NCI-H460 (cell line): ENCODE measurements at regions not wholly inside any gene's neighbourhood (a gene's known extent, or its start where the extent isn't known, plus 50 kb on each side); places are given as distances from the start of the nearest gene placed in this dataset.

Source experiments
- DNase-seq: peaks from one replicate; pipeline ENCODE4 v3.0.0-alpha.2; 2016; ENCODE audit warnings: low read depth; ENCODE audit errors: extremely low read depth

DNA sequence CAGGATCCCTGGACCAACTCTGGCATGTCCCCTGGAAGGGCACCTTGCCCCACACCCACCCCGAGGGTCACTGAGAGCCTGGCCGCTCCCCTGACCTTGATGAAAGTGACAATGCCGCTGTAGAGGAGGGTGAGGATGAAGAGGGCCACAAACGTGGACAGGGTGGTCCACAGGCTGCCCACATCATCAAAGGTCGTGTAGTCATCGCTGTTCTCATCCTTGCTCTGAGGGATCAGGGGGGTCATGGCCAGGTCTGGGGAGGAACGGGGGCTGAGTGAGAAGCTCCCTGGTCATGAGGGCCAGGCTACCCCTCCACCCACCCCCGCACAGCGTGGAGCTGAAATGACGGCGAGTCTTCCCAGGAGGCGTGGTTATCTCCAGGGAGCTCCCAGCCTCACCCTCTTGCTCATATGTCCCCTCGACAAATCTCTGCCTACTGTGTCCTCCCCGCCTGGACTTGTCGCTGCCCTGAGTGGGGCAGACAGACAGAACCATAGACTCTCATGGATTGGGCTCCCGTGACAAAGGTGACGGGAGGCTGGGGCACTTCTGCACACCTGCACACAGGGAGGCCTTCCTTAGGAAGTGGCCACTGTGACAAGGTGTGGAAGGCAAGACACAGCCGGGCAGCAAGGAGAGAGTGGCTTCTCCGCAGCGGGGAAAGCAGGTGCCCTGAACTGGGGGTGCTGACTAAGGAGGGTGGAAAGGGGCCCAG lies 311.1 kb downstream of the TMEM121 start:
- DNase-seq, result no peak

DNA sequence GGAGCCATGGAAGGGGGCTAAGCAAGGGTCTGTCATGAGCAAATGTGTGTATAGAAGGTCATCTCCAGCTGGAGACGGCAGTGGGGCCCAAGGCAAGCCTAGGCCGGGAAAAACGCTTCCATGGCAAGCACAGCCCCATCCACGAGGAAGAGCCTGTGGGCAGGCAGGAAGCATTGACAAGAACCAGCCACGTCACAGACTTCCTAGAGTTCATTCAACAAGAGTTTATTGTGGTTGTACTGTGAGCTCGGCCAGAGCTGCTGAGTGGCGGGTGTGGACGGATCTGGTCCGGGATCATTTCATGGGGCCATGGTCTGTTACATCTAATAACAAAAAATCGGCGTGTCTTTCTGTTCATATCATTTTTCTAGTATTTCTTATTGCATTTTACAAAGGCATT lies 311.7 kb downstream of the TMEM121 start:
- no peak for DNase-seq

DNA sequence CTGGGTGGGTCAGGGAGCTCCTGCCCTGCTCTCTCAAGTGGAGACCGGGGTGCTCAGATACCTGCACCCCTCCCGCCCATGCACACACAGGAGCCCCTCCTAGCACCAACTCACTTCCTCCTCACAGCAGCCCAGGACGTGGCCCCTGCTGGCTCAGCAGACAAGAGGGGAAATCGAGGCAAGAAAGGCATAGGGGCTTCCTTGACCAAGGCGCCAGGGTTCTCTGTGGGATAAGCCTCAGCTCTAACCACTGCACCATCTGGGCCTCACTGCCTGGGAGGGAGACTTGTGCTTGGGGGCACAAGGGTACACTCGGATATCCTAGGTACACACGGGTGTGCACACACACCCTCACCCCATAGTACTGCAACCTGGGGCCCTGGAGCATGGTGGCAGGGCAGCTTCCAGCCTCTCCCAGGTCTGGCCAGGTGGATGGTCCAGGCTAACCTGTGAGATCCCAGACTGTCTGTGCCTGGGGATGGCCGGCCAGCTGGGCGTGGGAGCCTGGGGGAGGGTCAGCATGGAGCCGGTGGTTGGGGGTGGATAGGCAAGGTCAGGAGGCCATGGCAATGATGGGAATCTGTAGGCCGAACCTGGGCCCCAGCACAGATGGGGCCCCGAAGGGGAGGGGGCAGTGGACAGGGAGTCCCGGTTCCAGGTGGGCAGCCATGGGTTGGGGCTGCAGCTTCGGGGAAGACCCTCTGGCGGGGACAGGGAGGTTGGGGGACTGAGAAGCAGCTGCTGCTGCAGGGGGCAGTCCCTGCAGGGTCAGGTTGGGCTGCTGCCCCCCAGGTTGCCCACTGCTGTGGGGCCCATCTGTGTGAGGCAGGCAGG lies 312.4 kb downstream of the TMEM121 start:
- no peak for DNase-seq

DNA sequence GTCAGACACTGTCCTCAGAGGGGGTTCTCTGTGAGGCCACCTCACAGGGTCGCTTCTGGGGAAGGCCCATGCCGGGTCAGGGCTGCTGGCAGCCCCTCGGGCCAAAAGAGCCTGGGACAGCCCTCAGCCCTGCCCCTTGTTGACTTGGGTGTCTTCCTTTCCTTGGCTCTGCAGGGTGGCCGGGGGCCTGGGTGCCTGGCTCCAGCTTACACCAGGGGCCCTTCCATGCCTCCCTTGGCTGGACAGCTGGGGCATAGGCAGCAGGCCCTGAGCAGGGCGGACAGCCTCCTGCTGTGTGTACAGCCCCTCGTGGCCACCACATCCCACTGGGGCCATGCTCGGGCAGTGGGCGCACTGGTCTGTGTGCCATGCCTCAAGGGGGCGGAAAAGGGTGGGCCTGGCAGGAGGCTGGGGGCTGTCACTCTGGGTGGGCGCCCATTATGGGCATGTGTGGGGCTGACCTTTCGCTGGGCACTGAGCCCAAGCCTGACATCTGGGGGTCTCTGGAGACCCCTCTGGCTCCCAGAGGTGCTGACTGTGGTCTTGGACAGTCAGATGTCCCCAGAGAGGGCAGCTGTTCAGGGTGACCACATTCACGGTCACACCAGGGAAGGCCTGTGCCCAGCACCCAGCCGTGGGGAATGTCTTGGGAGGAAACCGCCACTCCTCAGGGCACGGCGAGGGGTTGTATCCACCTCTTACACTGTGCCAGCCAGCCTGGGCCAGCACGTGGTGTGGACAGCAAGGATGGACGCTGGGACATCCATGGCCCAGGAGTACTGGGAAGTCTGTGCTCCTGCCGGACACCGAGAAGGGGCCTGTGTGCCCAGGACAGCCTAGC lies 313.3 kb downstream of the TMEM121 start:
- no peak for DNase-seq

DNA sequence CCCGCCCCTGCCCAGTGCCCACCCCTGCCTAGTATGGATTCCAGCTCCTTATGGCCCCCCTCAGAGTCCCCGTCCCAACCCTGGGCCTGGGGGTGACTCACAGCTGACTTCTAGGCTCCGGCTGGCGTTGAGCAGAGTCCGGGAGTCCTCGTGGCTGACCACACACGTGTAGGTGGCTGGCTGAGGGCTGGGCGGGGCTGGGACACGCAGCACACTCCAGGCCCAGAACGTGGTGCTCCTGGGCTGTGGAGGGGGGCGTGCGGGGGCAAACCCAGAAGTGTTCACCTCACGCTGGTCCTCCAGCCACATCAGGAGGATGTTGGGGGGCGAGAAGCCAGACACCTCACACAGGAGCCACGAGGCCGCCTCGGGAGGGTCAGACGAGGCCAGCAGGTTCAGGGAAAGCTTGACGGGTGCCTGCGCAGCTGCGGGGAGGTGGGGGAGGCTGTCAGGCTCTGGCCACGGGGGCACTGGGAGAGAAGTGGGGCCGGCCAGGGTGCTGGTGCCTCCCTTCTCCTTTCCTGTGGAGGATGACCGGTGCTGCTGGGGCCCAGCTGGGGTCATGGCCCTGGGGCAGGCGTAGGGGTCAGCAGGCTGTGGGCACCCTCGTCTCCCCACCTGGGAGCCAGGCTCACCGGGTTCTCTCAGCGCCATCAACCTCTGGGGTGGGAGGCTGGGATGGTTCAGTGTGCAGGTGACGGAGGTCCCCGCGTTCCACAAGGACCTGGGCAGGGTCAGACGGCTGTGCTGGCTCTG lies 314.1 kb downstream of the TMEM121 start:
- no peak for DNase-seq

DNA sequence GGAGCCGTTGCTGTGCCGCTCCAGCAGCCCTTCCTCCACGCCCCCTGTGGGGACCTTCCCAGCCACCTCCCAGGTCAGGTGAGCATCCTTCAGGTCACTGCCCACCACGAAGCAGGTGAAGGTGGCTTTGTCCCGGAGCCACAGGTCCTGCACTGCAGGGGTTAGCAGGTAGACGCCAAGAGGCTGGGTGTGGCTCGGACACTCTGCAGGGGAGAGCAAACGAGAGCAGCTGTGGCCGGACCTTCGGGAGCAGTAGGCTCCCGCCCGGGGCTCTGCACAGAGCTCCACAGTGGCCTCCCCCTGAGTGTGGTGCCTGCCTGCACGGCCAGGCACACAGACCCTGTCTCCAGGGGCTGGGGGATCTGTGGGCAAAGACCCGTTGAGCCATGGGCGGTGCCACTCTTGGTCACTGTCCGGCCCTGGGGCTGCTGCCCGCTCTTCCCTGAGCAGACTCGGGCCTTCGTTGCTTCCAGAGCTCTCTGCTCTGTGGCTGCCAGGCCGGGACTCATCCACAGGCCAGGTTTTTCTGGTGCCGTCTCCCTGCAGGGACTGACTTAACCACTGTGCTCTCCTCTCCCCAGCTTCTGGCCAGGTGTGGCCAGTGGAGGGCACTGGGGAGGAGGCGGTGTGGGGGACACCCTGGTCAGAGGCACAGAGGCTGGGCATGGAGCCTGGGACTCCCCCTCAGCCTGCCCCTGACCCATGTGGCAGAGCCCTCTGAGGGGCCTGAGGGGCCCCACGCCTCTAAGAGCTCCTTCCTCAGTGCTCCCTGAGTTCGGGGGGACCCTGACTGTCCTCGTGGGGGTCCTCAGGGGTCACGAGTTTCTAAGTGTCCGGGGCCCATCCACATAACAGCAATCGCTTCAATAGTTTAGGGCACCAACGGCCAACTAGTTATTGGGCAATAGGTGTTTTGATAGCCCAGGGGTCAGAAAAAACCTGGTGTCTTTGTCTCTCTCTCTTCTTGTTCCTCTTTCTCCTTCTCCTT lies 314.9 kb downstream of the TMEM121 start:
- no peak for DNase-seq

DNA sequence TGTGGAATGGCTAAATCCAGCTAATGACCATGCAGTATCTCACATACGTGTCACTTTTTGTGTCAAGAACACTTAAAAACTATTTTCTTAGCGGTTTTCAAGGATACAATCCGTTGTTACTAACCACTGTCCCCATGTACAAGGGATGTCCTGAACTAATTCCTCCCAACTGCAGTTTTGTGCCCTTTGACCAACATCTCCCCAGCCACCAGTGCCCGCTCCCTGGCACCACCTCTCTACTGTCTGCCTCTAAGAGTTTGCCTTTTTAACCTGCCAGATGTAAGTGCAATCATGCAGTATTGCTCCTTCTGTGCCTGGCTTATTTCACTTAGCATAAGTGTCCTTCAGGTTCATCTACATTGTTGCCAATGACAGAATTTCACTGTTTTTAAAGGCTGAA lies 315.7 kb downstream of the TMEM121 start:
- no peak for DNase-seq

DNA sequence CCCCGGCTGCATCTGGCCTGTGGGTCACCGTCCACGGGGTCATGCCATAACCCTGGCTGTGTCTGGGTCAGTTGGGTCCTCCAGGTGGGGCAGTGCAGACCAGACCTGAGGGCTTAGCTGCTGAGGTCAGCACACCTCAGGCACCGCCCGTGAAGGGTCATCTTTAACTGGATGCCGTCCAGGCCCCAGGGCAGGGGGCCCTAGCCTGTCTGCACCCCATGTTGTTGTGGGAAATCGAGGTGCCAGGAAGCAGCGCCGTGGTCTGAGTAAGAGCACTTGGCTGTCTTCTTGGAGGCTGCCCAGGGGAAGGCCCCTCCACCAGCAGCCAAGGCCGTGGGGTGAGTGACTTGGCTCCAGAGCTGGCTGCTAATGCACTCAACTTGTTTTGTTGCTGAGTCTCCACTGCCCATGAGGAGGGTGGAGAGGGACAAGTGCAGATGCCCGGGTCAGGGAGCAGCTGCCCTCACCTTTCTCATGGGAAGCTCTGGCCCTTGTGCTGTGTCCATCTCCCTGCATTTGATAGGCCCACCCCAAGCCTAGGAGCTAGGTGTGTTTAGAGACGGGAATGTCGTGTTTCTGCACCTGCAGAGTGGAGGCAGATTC lies 317.2 kb downstream of the TMEM121 start:
- DNase-seq, result no peak

DNA sequence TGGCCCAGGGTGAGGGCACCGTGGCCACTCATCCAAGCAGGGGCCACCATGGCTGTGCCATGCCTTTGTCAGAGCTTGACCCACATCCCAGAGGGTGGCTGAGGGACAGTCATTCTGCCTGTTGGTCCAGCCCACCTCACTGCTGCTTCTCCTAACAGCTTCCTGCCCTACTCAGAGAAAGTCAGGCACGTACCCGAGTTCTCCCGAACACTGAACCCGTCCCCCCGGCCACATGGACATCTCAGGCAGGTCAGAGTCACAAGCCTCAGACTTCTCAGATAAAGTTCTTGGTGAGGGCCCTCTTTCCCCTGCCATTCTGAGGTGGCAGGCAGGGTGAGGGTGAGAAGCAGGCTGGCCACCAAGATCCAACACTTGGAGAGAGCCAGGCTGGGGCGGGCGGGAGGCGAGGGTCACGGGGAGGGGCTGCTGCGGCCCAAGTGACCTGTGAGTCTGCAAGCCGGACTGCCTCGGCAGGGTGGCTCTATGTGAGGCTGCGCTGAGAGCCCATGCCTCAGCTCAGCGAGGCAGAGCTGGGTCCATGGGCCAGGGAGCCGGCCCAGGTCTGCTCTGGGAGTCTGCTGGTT lies 317.8 kb downstream of the TMEM121 start:
- DNase-seq, result no peak

DNA sequence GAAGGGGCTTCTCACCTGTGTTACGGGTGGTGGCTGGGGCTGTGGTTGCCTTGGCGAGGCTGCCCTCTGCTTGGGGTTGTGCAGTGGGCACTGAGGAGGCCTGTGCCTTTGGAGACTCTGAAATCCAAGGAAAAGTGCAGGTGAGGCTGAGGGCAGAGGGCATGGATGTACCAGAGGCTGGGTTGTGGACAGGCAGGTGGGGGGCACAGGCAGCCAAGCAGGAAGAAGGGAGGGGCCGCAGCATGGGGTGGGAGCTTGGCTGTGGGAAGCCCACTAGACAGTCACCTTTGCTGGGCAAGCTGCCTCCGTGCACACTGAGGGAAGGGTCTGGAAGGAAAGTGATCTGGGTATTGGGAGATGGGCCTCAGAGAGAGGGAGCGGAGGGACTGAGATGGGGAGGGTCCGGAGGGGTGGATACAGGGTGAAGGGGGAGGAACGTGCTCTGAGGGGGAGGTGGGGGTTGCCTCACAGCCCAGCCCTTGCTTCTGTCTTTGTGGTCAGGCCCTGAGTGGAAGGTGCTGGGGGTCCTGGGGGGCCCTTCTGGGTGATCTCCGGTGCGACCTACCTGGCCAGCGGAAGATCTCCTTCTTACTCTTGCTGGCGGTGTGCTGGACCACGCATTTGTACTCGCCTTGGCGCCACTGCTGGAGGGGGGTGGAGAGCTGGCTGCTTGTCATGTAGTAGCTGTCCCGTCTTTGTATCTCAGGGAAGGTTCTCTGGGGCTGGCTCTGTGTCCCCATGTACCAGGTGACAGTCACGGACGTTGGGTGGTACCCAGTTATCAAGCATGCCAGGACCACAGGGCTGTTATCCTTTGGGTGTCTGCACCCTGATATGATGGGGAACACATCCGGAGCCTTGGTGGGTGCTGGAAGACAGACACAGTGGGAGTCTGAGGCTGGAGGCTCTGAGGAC lies 318.7 kb downstream of the TMEM121 start:
- DNase-seq, result no peak

DNA sequence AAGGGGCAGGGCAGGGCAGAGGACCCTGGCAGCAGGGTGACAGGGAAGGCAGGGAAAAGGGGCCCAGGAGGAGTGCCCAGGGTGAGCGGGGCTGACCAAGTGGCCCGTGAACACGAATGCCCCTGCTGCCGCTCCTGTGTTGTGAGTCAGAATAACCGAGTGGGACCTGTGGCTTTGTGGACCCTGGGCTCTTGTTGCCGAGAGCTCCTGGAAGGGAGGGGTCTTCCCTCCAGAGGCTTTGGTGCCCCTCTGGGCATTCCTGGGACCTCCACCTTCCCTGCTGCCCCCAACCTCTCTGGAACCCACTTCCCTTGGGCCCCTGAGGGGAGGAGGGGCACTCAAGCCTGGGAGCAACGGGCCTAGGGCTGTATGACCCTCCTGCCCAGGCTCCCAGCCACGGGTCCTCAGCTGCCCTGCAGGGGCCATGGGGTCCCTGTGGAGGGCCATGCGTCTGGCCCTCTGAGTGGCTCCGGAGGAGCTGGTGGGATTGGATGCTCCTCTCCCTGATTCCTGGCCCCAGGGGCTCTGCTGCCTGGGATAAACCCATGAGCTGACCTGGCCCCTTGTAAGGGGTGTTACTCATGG lies 319.4 kb downstream of the TMEM121 start:
- DNase-seq, result no peak

DNA sequence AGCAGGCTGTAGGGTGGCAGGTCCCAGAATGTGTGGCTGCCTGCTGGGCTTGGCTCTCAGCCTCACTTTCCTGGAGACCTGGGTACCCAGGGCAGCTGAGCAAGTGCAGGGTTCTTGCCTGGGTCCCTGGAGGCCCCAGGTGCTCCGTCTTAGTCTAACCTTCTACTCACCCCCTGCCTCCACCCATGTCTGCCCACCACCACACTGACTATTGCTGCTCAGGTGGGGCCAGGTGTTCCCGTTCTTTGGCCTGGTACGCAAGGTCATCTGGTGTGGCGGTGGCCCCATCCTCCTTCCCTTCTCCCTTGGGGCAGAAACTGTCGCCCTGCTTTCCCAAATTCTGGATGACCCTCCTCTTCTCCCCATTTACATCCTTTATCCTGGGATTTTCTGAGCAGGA lies 319.9 kb downstream of the TMEM121 start:
- no peak for DNase-seq

DNA sequence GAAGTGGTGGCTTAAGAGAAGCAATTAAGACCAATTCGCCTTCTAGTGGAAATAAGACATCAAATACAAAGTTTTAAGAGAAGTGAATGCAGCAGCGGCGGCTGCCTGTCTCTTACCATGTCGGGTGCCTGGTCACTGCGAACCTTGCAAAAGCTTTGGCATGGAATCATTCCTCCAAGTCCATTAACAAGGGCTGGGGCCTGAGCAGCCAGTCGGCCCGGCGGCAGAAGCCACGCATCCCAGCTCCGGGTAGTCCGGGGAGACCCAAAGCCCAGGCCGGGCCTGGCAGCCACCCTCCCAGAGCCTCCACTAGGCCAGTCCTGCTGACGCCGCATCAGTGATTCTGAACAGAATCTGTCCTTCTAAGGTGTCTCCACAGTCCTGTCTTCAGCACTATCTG lies 321.0 kb downstream of the TMEM121 start:
- DNase-seq, result no peak

DNA sequence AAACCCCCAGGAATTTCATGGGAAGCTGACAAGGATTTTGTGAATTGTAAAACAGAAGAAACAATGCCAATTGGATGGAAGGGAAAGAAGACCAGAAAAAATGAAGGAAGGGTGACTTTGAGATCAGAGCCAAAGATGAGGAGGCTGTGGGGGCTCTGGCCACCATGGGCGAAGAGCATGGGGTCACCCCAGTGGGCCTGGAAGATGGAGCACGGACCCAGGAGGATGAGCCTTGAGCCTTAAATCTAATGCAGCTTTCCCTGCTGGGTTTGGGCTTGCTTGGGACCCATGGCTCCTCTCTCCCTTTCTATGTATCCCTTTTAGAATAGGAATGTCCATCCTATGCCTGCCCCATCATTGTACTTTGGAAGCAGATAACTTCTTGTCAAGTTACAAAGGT lies 322.2 kb downstream of the TMEM121 start:
- DNase-seq, result no peak

DNA sequence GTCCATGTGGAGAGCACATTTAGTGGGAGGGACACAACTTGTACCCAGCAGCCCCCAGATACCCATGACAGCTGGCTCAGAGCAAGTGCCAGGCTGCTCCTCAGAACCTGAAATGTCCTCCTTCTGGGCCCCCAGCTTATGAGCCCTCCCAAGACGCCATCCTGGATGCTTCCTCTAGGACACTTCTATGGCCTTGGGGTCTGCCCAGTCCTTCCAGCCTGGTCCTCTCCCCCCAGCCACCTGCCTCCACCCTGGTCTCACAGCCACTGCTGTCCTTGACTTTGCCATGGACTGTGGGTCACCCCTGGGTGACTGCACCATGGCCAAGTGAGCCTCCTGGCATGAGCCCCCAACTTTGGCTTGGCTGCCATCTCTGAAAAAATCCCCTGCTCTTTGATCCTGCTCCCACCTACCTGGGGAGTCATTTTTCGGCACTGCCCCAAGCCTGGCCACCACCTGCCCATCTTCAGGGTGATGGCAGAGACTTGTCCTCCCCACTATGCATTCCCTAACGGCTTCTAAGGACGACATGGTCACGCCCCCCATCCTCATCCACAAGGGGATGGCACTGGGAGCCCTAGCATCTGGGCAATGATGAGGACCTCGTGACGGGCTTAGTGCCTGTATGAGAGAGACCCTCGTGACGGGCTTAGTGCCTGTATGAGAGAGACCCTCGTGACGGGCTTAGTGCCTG lies 323.7 kb downstream of the TMEM121 start:
- DNase-seq, result no peak

DNA sequence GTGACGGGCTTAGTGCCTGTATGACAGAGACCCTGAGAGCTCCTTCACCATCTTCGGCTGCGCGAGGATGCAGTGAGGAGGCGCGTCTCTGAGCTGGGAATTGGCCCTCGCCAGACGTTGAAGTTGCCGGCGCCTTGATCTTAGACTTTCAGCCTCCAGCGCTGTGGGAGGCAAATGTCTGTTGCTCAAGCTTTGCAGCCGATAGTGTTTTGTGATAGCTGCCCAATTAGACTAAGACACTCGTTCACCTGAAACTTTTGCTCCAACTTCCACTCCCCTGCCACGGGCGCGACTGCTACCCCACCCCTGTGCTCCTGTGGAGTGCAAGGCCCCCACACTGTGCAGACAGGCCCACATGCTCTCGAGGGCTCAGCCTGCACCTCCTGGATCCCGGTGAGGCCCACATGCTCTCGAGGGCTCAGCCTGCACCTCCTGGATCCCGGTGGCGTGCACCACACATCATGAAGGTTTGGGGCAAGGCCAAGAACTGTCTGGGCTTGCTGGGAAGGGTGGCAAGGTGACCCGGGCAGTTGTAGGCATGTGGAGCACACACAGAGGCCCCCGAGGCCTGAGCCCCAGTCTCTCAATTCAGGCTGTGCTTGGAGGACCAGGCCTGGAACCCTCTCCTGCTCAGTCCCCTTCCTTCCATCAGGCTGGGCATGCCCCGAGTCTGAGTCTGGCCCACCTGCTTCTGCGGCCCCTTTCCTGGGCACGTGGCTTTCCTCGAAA lies 324.6 kb downstream of the TMEM121 start:
- DNase-seq, result no peak
